ENCODE measurements at regions not wholly inside any gene's neighbourhood (a gene's known extent, or its start where the extent isn't known, plus 50 kb on each side); places are given as distances from the start of the nearest gene placed in this dataset.
"Not testable (repeated sequence)": the region's sequence is repeated elsewhere in the genome, so short reads cannot be mapped to it uniquely, and the experiment has no call there.

DNA sequence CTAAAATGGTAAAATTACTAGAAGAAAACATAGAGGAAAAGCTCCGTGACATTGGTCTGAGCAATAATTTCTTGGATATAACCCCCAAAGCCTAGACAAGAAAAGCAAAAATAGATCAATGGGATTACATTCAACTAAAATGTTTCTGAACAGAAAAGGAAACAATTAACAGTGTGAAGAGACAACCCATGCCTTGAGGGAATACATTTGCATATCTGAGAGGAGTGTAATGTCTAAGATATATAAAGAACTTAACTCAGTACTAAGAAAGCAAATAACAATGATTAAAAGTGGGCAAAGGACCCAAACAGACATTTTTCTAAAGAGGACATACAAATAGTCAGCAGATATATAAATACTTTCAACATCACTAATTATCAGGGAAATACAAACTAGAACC lies 206.2 kb downstream of the VAPA start:
- DNase-seq (ENCODE audit: low read depth) = no peak

DNA sequence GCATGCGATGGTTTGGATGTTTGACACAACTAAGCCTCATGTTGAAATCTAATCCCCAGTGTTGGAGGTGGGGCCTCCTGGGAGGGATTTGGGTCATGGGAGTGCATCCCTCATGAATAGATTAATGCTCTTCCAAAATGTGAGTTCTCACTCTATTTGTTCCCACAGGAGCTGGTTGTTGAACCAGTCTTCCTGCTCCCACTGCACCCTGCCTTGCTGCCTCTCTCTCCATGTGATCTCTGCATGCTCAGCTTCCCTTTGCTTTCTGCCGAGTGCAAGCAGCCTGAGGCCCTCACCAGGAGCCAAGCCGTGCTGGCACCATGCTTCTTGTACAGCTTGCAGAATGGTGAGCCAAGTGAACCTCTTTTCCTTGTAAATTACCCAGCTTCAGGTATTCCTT lies 206.8 kb downstream of the VAPA start:
- DNase-seq (ENCODE audit: low read depth) = no peak

DNA sequence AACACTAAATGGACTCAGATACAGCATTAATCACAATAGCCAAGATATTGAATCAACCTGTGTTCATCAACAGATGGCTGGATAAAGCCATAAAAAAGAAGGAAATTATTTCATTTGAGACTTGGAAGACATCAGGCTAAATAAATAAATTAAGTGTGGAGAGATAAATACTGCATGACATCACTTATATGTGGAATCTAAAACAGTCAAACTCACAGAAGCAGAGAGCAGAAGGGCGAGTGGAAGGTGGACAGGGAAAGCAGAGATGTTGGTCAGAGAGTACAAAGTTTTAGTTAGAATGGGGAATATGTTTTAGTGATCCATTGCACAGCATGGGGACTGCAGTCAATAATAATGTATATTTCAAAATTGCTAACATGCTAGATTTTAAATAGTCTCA lies 207.2 kb downstream of the VAPA start:
- no peak for DNase-seq (ENCODE audit: low read depth)

DNA sequence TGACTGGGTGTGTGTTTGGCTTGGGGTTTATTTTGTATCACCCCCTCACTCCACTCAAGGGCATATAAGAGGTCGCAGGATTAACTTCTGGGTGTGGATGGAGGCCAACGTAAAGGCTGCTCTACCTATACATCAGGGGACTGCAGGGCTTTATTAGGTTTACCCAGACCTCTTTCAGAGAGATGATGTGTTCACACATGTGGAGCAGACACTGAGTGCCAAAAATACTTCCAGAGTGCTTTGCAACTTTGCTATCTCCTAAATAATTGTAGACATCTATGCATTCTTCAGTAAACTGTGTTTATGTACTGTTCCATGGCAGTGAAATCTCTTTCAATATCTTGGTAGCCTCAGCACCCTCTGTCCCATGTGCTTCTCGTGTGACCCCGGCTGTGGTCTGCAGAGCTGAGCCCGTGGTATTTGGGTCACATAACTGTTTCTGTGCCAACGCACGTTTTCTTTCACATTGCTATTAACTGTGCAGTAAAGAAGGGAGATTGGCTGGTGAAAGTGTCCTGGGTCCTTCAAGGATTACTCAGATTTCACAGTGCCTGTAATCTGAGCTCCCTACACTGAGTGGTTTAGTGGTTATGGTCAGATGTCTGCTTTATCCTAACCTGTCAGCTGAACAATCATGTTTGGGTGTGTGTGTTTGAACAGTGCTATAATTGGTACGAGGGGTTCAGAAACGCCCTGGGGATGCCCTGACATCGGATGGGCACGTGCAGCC lies 208.1 kb downstream of the VAPA start:
- DNase-seq (ENCODE audit: low read depth) = no peak

DNA sequence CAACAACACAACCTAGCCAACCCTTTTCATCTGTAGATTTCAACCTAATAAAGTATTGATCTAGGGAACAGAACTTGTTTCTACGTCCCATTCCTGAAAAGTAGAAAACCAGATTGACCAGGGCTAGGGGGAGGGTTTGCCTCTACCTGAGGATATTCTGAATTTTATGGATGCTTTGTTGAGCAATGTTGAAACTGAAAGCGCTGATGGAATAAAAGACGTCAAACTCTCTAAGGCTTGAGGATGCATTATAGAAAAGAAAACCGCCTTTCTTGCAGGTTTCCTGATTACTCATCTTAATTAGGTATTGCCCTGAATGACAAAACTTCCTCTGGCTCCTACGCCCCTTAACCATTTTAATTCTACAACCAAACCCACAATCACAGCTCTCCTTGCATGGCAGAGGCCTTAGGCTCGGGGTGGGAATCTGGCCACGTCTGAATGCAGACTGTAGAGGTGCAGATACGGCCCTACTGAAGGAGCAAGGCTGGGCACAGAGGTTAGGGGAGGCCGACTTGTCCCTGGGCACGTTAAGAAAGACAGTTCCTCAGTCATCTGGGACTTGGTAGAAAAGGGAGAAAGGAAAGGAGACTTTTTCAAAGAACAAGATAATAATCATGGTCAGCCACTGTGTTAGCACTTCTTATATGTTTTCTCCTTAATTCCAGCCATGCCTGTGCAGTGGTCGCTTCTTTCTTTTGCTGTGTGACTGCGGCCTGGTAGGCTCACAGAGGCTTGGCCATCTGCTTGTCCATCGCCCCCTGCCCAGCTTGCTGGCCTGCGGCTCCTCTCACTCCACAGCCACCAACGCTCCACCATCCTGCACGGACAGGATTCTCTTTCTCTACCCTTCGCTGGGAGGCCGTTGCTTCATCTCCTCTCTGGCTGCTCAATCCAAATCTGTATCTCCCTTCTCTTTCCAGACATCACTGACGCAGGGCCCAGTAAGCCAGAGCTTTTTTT lies 209.5 kb downstream of the VAPA start:
- DNase-seq (ENCODE audit: low read depth) = no peak

DNA sequence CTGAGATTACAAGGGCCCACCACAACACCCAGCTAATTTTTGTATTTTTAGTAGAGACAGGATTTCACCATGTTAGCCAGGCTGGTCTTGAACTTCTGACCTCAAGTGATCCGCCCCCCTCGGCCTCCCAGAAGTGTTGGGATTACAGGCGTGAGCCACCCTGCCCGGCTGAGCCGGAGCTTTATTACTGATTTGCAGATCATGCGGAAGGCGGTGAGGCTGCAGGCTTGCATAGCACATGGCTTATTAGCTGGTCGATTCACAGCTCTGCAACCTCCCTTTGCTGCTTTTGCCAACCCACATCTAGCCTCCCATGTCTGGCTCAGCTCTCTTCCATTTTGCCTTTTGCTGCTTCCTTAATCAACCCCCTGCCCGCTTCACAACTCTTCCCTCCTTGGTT lies 210.3 kb downstream of the VAPA start:
- DNase-seq (ENCODE audit: low read depth) = no peak

DNA sequence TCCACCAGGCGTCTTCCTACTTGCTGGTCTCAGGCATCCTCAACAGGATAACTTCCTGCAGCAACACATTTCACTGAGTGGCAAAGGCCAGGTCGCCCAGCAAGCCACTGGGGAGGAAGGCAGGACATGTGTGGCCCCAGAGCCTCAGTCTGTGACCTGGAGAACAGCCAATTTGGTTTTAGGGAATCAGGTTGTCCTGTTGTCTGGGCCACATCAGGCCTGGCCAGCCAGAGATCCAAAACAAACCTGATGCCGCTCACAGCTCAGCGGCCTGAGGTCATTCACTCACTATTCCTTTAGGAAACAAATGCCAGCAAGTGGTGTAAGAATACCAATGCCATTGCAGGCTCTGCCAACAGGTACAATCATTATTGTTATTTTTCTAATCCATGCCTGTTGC lies 210.7 kb downstream of the VAPA start:
- DNase-seq (ENCODE audit: low read depth) = no peak

DNA sequence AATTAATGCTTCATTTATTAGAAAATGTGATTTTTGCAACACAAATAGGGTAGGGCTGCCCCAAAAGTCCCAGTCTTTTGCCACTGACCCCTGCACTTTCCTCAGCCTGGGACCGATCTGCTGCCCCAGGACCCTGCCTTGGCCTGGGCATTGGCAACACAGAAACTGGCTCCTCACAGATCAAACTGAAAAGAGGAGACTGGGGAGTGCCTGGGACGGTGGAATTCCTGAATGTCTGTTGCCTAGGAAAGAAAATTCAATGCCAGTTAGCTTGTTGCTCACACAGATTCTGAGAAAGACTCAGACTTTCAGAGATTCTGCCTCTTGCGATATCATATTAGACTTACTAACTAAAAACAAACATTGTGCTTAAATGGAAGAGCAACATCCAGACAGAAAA lies 211.2 kb downstream of the VAPA start:
- no peak for DNase-seq (ENCODE audit: low read depth)

DNA sequence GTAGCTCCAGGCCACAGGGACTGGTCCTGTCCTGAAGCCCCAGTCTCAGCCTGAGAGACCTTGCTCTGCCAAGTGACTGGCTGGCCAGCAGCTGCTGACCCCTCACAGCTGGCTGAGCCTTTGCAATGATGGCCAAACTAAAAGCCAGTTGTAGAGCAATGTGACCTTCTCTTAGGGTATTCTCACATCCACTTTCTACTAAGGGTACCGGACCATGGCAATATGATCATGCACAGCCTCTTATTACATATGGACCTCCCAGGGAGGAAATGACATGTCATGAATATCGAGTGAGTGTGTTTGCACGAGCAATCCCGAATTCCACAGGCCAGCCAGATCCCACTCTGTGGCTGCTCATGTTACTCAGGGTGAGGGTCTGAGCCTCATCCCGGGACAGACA lies 213.9 kb downstream of the VAPA start:
- no peak for DNase-seq (ENCODE audit: low read depth)

DNA sequence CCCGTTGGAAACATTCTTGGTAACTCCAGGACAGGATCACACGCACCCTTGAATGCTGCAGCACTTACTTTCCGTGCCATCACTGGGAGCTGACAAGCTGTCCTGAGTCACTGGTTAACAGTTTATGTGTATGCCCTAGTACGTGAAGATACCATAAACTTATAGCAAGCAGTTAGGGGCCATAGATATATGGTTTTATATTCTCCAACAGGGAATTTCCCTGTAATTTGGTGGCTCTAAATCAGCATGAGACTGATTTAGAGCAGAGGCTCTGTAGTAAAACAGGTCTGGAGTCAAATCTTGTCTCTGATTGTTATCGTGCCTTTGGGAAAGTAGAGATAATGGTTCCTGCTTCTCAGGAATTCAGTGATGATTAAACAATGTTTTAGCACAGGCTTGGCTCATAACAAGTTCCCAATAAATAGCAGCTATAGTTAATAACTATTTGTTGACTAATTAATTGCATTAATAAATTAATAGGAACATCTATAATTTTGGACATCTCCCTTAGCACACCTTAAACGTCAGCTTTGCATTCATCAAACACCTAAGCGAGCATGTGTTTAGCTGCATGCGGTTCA lies 215.2 kb downstream of the VAPA start:
- no peak for DNase-seq (ENCODE audit: low read depth)

DNA sequence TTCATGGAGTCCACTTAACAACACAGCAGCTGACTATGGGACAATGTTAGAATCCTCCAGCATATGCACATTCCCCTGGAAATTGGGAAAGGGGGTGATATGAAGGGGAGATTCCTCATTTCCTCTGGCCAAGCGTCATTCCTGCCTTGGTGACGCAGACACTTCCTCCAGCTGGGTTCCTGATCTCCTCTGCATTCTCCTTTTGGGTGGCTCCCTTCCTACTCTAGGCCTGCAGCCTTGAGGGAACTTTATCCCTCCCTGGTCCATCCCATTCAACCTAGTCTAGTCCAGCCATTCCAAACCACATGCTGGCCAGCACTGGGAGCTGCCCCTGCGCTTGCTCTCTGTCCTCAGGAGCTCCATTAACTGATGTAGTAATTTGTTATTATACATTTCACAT lies 216.8 kb downstream of the VAPA start:
- DNase-seq (ENCODE audit: low read depth) = no peak

DNA sequence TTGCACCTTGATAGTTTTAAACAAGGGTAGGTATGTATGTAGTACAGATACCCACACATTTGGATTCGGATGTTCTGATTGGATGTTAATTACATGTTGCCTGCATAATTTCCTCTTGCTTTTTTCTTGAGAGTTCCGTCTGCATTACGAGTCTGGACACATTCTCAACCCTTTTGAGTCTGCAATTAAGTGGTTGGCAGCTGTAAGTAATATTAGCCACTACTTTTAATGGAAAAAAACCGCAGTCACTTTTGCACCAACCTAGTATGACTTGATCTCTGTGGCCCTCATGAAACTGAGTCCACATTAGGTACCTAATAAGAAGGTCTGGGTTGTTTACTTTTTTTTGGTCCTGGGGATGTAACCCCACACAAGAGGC lies 217.3 kb downstream of the VAPA start:
- no peak for DNase-seq (ENCODE audit: low read depth)

DNA sequence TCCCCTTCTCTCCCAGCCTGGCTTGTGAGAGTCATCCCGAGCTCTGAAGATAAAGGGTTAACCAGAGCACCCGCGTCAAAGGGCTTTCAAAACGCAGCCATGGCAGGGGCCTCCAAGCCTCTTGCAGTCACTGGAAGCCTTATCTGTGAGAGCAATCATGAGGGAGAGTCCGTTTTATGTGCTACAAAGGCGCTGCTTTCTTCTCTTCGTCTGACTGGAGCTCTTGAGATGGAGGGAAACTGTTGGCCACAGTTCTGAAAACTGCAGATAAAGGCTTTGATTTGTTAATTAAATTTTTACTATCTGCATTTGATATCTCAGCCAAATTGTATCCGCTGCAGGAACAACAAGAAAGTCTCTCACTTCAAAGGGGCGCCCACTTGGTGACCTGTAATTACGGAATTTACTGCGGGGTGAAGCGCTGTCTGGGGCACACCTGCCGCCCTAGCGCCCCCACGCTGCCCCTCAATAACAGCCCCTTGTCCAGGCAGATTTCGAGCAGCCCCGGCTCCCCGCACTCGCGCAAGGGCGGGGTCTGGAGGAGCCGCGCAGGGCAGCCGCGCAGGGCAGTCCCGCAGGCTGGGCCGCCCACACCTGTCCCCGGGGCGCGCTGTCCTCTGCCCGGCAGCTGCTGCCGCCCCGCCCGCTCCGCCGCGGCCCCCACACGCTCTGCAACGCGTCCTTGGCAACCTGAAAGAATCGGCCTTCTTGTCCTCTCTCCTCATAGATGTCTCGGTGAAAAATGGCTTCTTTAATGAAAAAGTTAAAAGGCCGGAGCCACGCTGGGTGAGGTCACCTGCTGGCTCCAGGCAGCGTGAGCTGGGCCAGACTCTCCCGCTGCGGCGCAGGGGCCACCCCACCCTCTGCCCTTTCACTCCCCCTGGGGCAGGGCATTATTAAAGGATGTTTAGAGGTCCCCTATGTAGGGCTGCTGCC lies 217.9 kb downstream of the VAPA start:
- DNase-seq (ENCODE audit: low read depth) = no peak

DNA sequence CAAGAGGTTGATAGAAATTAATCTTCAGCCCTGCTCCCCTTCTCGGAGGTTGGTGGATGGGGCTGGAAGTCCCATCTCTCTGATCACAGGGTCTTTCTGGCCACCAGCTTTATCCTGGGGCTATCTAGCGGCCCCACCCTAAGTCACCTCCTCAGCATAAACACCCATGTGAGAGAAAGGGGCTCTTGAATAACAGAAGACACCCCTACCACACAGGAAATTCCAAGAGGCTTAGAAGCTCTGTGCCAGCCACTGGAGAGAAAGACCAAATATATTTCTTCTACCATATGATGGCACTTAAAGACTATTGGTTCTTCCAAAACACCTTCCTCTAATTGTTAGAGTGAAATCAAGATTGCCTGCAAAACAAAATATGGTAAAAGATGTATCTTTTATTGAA lies 219.7 kb downstream of the VAPA start:
- no peak for DNase-seq (ENCODE audit: low read depth)

DNA sequence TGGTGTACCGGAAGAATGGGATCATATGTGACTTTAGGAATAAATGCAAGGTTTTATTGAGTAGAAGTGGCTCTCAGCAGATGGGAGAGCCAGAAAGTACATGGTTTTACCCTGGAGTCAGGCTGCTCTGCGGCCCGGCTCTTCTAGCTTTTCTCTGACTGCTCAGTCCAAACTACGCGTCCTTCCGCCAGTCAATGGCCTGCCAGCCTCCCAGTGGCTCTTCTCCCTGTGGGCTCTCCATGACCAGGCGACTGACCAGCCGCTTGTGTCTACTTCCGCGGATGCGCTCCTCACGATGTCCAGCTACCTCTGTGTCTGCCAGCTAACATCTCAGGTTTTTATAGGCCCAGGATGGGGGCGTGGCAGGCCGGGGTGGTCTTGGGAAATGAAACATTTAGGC lies 220.4 kb downstream of the VAPA start:
- DNase-seq (ENCODE audit: low read depth) = no peak

DNA sequence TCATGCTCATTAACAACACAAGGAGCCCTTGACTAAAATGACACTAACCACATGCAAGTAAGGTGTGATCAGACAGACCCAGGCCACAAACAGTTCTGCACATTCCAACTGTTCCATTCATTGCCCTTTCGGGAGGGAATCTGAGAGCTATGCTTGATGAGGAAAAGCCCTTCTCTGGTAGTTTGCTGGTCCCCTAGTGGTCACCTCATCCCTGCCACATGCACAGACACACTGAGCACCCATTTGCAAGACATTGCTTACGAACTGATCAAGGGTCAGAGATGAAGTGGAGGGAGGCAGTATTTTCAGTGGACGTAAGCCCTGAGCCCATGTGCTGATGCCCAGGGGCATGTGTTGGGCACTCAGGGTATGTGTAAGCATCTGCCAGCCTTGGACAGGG lies 220.9 kb downstream of the VAPA start:
- not testable (repeated sequence) for DNase-seq (ENCODE audit: low read depth)

DNA sequence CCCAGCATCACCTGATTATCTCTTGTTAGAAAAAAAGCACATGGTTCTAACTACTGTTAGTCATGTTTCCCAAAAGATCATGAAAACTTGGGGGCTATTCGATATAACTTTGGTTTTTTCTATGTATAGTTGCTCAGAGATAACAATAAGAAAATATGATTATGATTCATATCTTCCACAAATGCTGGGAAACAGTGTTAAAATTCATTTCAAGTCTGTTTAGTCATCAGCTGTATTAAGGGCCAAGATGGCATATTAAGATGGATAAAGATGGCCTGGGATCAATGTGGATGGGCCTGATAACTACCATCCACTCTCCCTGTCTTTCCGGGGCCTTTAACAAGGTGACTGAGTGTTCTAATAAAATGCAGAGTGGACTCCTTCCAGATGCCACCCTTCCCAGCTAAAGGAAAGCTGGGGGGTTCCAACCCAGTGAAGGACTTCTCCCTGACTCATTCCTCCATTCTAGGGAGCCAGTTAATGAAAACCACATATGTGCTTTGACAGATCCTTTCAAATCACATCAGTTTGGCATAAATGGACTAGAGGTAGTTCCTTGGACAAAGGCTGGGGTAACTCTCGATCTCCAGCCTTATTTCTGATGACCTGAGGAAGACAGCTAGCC lies 221.6 kb downstream of the VAPA start:
- no peak for DNase-seq (ENCODE audit: low read depth)

DNA sequence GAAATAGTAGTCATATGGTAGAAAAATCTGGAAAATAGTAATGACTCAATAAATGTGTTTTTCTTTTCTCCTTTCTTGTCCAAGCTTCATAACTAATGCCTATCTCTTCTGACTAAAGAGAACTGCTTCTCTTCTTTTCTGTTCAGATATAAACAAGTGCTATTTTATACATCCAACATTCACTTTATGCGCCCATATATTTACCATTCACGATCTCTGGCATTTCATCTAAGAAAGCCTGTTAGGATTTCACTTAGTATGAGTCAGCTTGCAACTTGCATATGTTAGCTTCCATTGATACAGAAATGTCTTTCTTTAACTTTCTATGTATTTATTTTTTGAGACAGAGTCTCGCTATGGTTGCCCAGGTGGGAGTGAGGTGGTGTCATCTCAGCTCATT lies 224.9 kb downstream of the VAPA start:
- no peak for DNase-seq (ENCODE audit: low read depth)

DNA sequence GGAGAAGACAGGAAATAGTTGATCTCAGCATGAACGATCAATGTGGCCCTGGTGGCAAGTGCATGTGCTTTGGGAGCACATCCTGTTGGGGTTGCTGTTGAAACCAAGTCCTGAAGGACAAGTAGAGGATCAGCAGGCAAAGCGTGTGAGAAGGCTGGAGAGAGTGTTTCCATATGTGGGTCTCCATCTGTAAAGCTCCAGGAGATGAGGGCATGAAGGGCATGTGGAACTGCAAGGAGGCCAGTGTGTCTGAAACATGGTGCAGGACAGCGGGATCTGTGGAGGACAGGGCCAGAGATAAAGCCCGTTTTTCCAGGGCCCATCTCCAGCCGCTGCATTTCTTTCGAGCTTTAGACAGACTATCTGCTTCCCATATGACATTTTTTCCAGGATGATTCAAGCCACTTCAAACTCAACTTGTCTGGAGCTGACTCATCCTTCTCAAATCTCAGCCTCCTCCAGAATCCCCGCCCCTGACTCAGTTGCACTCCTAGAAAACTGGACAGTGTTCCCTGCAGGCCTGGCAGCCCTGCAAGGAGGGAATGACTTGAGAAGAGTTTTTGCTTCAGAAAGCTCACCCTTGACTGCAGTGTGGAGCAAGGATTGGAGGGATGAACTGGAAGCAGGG lies 226.1 kb downstream of the VAPA start:
- no peak for DNase-seq (ENCODE audit: low read depth)

DNA sequence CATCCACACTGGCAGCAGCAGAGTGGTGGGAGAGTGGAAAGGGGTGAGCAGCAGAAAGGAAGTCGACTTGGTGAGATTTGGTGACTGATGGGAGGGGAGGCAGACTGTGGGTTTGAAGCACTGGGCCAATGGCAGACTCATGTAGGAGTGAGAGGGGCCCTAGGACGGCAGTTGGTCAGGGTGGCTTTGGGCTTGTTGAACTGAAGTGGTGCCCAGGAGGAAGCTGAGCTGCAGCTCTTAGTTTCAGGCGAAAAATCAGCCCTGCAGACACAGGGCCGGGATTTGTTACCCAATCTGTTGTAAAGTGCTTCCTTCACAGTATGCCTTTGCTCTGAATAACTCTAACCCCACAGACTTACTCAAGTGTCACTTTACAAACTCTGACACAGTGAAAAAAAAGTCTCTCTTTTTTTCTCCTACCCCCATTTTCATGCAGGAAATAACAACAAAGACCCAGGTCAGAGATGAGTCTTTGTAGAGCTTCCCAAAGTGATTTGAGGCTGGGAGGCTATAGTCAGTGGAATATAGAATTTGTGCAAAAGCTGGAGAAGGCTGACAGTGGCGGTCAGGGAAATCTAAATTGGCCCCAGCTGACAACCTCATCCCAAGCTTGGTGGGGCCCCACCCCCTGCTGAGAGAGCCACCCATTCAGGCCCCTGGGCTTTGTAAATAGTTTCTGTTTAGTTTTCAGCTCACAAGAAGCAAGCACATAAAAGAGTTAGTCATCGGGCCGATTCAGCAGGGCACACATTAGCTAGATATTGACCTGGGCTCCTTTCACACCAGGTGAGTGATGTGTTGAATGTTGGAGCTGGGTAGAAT lies 226.9 kb downstream of the VAPA start:
- no peak for DNase-seq (ENCODE audit: low read depth)
